GM18505 (cell line): ENCODE measurements at regions not wholly inside any gene's neighbourhood (a gene's known extent, or its start where the extent isn't known, plus 50 kb on each side); places are given as distances from the start of the nearest gene placed in this dataset.
"Not testable (repeated sequence)": the region's sequence is repeated elsewhere in the genome, so short reads cannot be mapped to it uniquely, and the experiment has no call there.

ENCODE experiments used
- ATAC-seq: cut with Tn5 transposase; IDR thresholded peaks from one replicate; pipeline ENCODE4 v1.9.1; 2021; ENCODE audit not compliant: unreplicated experiment
- POLR2A ChIP-seq: IDR thresholded peaks from 4 replicates; pipeline ENCODE4 v1.6.1; 2011; ENCODE audit warnings: borderline replicate concordance; ENCODE audit not compliant: insufficient read depth, insufficient read length; ENCODE audit errors: extremely low read depth

DNA sequence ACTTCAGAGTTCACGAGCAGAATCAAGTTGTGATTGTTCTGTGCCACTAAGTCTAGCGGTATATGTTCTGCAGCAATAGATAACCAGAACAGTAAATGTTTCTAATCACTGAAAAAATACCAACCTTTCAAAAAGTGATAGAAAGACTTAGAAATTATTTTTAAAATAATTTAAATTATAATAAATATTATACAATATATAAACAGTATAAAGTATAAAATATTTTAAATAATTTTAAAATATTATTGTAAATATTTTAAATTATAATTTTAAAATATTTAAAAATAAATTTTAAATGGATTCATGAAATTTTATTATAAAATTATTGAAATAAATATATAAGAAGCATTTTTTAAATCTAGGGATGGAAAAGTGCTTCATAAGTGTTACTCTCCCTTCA is 126.3 kb upstream of the ID2 start:
- TF ChIP-seq POLR2A, result no peak
- ATAC-seq, result no peak

DNA sequence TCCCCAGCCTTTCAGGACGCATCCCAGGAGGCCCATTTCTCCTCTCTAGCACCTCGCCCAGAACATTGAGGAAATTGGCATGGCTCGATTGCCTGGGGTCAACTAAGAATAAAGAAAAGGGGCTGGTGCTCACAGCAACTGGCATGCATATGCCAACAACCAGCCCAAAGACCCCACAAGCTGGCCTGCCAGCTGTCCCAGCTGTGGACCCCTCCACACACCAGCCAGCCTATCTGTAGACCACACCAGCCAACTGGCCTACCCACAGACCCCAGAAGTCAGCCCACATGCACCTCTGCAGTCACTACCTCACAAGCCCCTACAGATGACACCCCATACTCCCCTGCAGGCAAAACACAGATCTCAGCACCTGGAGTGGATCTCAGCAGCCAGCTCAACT is 123.8 kb upstream of the ID2 start:
- no peak for ATAC-seq
- no peak for TF ChIP-seq POLR2A

- ATAC-seq, result no peak
- no peak for TF ChIP-seq POLR2A
Observed at GRCh38 chr2:8558956-8559355, 122.9 kb upstream of the ID2 start.

GRCh38 chr2:8559805-8560204 is 122.1 kb upstream of the ID2 start:
- ATAC-seq, result no peak
- TF ChIP-seq POLR2A, result no peak

DNA sequence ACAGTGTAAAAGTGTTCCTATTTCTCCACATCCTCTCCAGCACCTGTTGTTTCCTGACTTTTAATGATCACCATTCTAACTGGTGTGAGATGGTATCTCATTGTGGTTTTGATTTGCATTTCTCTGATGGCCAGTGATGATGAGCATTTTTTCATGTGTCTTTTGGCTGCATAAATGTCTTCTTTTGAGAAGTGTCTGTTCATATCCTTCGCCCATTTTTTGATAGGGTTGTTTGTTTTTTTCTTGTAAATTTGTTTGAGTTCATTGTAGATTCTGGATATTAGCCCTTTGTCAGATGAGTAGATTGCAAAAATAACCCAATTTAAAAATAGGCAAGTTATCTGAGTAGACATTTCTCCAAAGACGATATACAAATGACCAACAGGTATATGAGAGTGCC is 120.2 kb upstream of the ID2 start:
- ATAC-seq, result not testable (repeated sequence)

- ATAC-seq, result no peak
- TF ChIP-seq POLR2A, result no peak
Observed at GRCh38 chr2:8563814-8564474, 117.9 kb upstream of the ID2 start.

- no peak for TF ChIP-seq POLR2A
- no peak for ATAC-seq
Observed at GRCh38 chr2:8564475-8564874, 117.4 kb upstream of the ID2 start.

GRCh38 chr2:8565399-8566154 is 116.3 kb upstream of the ID2 start:
- no peak for TF ChIP-seq POLR2A
- no peak for ATAC-seq

- no peak for TF ChIP-seq POLR2A
- no peak for ATAC-seq
Observed at GRCh38 chr2:8566155-8566670, 115.6 kb upstream of the ID2 start.

GRCh38 chr2:8566774-8567468 is 114.9 kb upstream of the ID2 start:
- ATAC-seq, result no peak
- TF ChIP-seq POLR2A, result no peak

GRCh38 chr2:8567469-8568260 is 114.2 kb upstream of the ID2 start:
- ATAC-seq, result no peak
- no peak for TF ChIP-seq POLR2A

- no peak for ATAC-seq
- TF ChIP-seq POLR2A, result no peak
Observed at GRCh38 chr2:8568543-8569302, 113.1 kb upstream of the ID2 start.
